GM21526 (cell line): ENCODE measurements at regions not wholly inside any gene's neighbourhood (a gene's known extent, or its start where the extent isn't known, plus 50 kb on each side); places are given as distances from the start of the nearest gene placed in this dataset.
A peak's percentile ranks its signal among the peaks of the same experiment; 100 is the strongest.

Experiments used
- ATAC-seq: cut with Tn5 transposase; IDR thresholded peaks from one replicate; pipeline ENCODE4 v1.9.1; 2021; ENCODE audit warnings: moderate library complexity; ENCODE audit not compliant: unreplicated experiment, low FRiP score

GRCh38 chr5:124919747-124920525, 173.5 kb upstream of the ZNF608 start:
- no peak for ATAC-seq

GRCh38 chr5:124920909-124921666, 174.6 kb upstream of the ZNF608 start:
- peak; percentile 85 for ATAC-seq

- ATAC-seq, result peak; percentile 17
Measured at GRCh38 chr5:124921694-124922093, 175.3 kb upstream of the ZNF608 start.

- no peak for ATAC-seq
Measured at GRCh38 chr5:124922255-124922975, 176.0 kb upstream of the ZNF608 start.

- ATAC-seq, result no peak
Measured at GRCh38 chr5:124923131-124923530, 176.7 kb upstream of the ZNF608 start.

- no peak for ATAC-seq
Measured at GRCh38 chr5:124924729-124925128, 178.3 kb upstream of the ZNF608 start.

- no peak for ATAC-seq
Measured at GRCh38 chr5:124927735-124928134, 181.3 kb upstream of the ZNF608 start.

GRCh38 chr5:124929000-124929399, 182.6 kb upstream of the ZNF608 start:
- ATAC-seq, result no peak

- ATAC-seq, result no peak
Measured at GRCh38 chr5:124932791-124933600, 186.6 kb upstream of the ZNF608 start.

- peak; percentile 75 for ATAC-seq
Measured at GRCh38 chr5:124935065-124935464, 188.6 kb upstream of the ZNF608 start.

- peak; percentile 51 for ATAC-seq
Measured at GRCh38 chr5:124936626-124936933, 190.1 kb upstream of the ZNF608 start.

GRCh38 chr5:124941051-124942049, 194.9 kb upstream of the ZNF608 start:
- ATAC-seq, result no peak

- no peak for ATAC-seq
Measured at GRCh38 chr5:124948062-124948753, 201.8 kb upstream of the ZNF608 start.

- no peak for ATAC-seq
Measured at GRCh38 chr5:124948754-124949275, 202.4 kb upstream of the ZNF608 start.

- no peak for ATAC-seq
Measured at GRCh38 chr5:124949862-124950261, 203.4 kb upstream of the ZNF608 start.

GRCh38 chr5:124951105-124951504, 204.7 kb upstream of the ZNF608 start:
- no peak for ATAC-seq

- peak; percentile 54 for ATAC-seq
Measured at GRCh38 chr5:124951661-124952060, 205.2 kb upstream of the ZNF608 start.

GRCh38 chr5:124952079-124952478, 205.6 kb upstream of the ZNF608 start:
- peak; percentile 95 for ATAC-seq

GRCh38 chr5:124952566-124952965, 206.1 kb upstream of the ZNF608 start:
- peak; percentile 77 for ATAC-seq
